ENCODE measurements at regions not wholly inside any gene's neighbourhood (a gene's known extent, or its start where the extent isn't known, plus 50 kb on each side); places are given as distances from the start of the nearest gene placed in this dataset.

DNA sequence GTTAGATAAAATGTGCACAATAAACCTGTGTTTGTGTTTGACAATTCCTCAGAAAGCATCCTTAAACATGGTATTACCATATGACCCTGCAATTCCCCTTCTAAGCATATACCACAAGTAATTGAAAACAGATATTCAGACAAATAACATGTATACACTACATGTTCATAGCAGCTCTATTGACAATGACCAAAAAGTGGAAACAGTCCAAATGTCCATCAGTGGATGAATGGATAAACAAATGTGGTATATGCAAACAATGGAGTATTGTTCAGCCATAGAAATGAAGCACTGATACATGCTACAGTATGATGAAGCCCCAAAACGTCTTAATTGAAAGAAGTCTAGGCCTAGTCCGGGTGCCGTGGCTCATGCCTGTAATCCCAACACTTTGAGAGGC is 280.1 kb downstream of the OTUD1 start:
- intact Hi-C loops (cut with micrococcal nuclease), result no loop called here
- Histone ChIP-seq H3F3A (ENCODE audit: low read length, unreplicated experiment) (no peaks in the 10 kb centered on the region), H2AFZ (ENCODE audit: low read length) (no peak overlapping the region), H3K79me2 (ENCODE audit: low read length) (no peaks in the 10 kb centered on the region), H3K4me2 (ENCODE audit: low read length) (no peak overlapping the region), H4K20me1 (ENCODE audit: low read length) (no peaks in the 10 kb centered on the region), H3K27ac (ENCODE audit: low read length) (no peak overlapping the region), H3K27me3 (ENCODE audit: low read length) (no peaks in the 10 kb centered on the region), H3K36me3 (ENCODE audit: low read depth, low read length) (no peaks in the 10 kb centered on the region), H3K4me3 (ENCODE audit: low read length) (no peak overlapping the region), H3K9me2 (replicated peaks; ENCODE audit: low read length) (no peaks in the 10 kb centered on the region), H3K4me1 (ENCODE audit: insufficient read depth, low read length) (no peaks in the 10 kb centered on the region), H3K9me3 (ENCODE audit: low read length) (no peaks in the 10 kb centered on the region), H3K9ac (ENCODE audit: low read length) (no peak overlapping the region)
- TF ChIP-seq EZH2 (IDR thresholded peaks at IDR 0.05; ENCODE audit: low read length, unreplicated experiment) (no peak), CTCF (conservative IDR thresholded peaks at IDR 0.05; ENCODE audit: low read depth, low read length) (no peak), EZH2phosphoT487 (IDR thresholded peaks at IDR 0.05; ENCODE audit: borderline replicate concordance, low read length) (no peak)
- ATAC-seq (no peak), DNase-seq (no peak)
- CTCF ChIA-PET, result no interaction called here
- BruUV-seq (replicated peaks), result no TSS peak
- POLR2A ChIA-PET (ENCODE audit: unreplicated experiment), result no interaction called here

DNA sequence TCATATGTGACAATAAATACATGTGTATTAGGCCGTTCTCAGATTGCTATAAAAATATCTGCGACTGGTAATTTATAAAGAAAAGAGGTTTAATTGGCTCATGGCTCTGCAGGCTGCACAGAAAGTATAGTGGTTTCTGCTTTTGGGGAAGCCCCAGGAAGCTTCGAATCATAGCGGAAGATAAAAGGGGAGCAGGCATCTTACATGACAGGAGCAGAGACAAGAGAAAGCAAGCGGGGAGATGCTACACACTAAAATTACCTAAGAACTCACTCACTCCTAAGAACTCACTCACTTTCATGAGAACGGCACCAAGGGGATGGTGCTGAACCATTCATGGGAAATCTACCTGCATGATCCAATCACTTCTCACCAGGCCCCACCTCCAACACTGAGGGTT is 284.9 kb downstream of the OTUD1 start:
- Histone ChIP-seq H2AFZ (ENCODE audit: low read length) (no peak overlapping the region), H3F3A (ENCODE audit: low read length, unreplicated experiment) (no peaks in the 10 kb centered on the region), H3K9me2 (replicated peaks; ENCODE audit: low read length) (no peaks in the 10 kb centered on the region), H3K4me3 (ENCODE audit: low read length) (no peak overlapping the region), H3K36me3 (ENCODE audit: low read depth, low read length) (no peaks in the 10 kb centered on the region), H3K4me1 (ENCODE audit: insufficient read depth, low read length) (no peaks in the 10 kb centered on the region), H3K9ac (ENCODE audit: low read length) (no peak overlapping the region), H3K27me3 (ENCODE audit: low read length) (no peaks in the 10 kb centered on the region), H3K4me2 (ENCODE audit: low read length) (no peak overlapping the region), H4K20me1 (ENCODE audit: low read length) (no peaks in the 10 kb centered on the region), H3K79me2 (ENCODE audit: low read length) (no peaks in the 10 kb centered on the region), H3K27ac (ENCODE audit: low read length) (no peak overlapping the region), H3K9me3 (ENCODE audit: low read length) (no peaks in the 10 kb centered on the region)
- ATAC-seq (no peak), DNase-seq (no peak)
- BruUV-seq (replicated peaks), result no TSS peak
- no peak for TF ChIP-seq CTCF (conservative IDR thresholded peaks at IDR 0.05; ENCODE audit: low read depth, low read length)
- TF ChIP-seq EZH2phosphoT487 (IDR thresholded peaks at IDR 0.05; ENCODE audit: borderline replicate concordance, low read length), result no peak
- TF ChIP-seq EZH2 (IDR thresholded peaks at IDR 0.05; ENCODE audit: low read length, unreplicated experiment), result no peak
- CTCF ChIA-PET, result no interaction called here
- POLR2A ChIA-PET (ENCODE audit: unreplicated experiment), result no interaction called here
- intact Hi-C loops (cut with micrococcal nuclease), result no loop called here

DNA sequence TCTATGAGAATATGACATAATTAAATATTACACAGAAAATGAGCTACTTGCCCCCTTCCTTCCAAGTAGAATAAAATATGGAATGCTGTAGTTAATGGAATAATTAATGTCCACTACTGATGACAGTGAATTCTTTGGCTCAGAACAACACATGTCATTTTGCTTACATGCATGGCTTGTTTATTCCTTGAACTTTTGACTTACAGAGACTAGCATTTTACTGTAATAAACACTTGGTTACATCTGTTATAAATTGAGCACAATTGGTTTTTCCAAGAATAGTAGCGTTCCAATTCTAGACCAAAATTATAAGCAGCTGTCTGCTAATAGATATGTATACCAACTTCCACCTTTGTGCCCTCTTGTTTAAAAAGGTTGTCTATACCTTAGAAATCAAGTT is 286.7 kb downstream of the OTUD1 start:
- Histone ChIP-seq H3F3A (ENCODE audit: low read length, unreplicated experiment) (no peaks in the 10 kb centered on the region), H3K4me3 (ENCODE audit: low read length) (no peak overlapping the region), H3K4me1 (ENCODE audit: insufficient read depth, low read length) (no peaks in the 10 kb centered on the region), H3K79me2 (ENCODE audit: low read length) (no peaks in the 10 kb centered on the region), H3K27ac (ENCODE audit: low read length) (no peak overlapping the region), H3K36me3 (ENCODE audit: low read depth, low read length) (no peaks in the 10 kb centered on the region), H3K27me3 (ENCODE audit: low read length) (no peaks in the 10 kb centered on the region), H3K9ac (ENCODE audit: low read length) (no peak overlapping the region), H4K20me1 (ENCODE audit: low read length) (no peaks in the 10 kb centered on the region), H3K4me2 (ENCODE audit: low read length) (no peak overlapping the region), H2AFZ (ENCODE audit: low read length) (no peak overlapping the region), H3K9me3 (ENCODE audit: low read length) (no peaks in the 10 kb centered on the region), H3K9me2 (replicated peaks; ENCODE audit: low read length) (no peaks in the 10 kb centered on the region)
- intact Hi-C loops (cut with micrococcal nuclease), result no loop called here
- CTCF ChIA-PET, result no interaction called here
- POLR2A ChIA-PET (ENCODE audit: unreplicated experiment), result no interaction called here
- TF ChIP-seq EZH2phosphoT487 (IDR thresholded peaks at IDR 0.05; ENCODE audit: borderline replicate concordance, low read length) (no peak), EZH2 (IDR thresholded peaks at IDR 0.05; ENCODE audit: low read length, unreplicated experiment) (no peak)
- no TSS peak for BruUV-seq (replicated peaks)
- DNase-seq (no peak), ATAC-seq (no peak)
